SU-DHL-6 (cell line): ENCODE measurements at regions not wholly inside any gene's neighbourhood (a gene's known extent, or its start where the extent isn't known, plus 50 kb on each side); places are given as distances from the start of the nearest gene placed in this dataset.

ENCODE experiments used
- H2AFZ ChIP-seq: fragments of 200-600 bp; sonication (generic); 2 replicates; pipeline ENCODE4 v1.6.1; 2014; ENCODE audit warnings: low read depth, mild to moderate bottlenecking, moderate library complexity, mixed read lengths, antibody characterized with exemption, low read length; ENCODE audit not compliant: severe bottlenecking
- H3F3A ChIP-seq: fragments of 200-600 bp; shearing (Covaris generic); 2 replicates; pipeline ENCODE4 v1.6.0; 2016; ENCODE audit warnings: antibody characterized with exemption, mild to moderate bottlenecking; ENCODE audit not compliant: insufficient read depth
- H3K27ac ChIP-seq: fragments of 200-600 bp; sonication (generic); 2 replicates; pipeline ENCODE4 v1.5.1; 2016; ENCODE audit warnings: low read depth, mild to moderate bottlenecking, low read length, moderate library complexity, mixed read lengths
- H3K27me3 ChIP-seq: fragments of 200-600 bp; sonication (generic), shearing (Covaris generic); 2 replicates; pipeline ENCODE4 v1.6.0; 2014; ENCODE audit warnings: mild to moderate bottlenecking, low read length
- H3K36me3 ChIP-seq: fragments of 200-600 bp; sonication (generic); 2 replicates; pipeline ENCODE4 v1.6.1; 2014; ENCODE audit warnings: mild to moderate bottlenecking, low read length, mixed read lengths
- H3K4me2 ChIP-seq: fragments of 300-600, 200-600 bp; shearing (Covaris generic), sonication (generic); 2 replicates; pipeline ENCODE4 v1.6.0; 2014; ENCODE audit warnings: low read length, low read depth, mild to moderate bottlenecking; ENCODE audit not compliant: poor library complexity, severe bottlenecking
- H3K4me3 ChIP-seq: fragments of 200-600 bp; sonication (generic); 2 replicates; pipeline ENCODE4 v1.5.1; 2014; ENCODE audit warnings: antibody characterized with exemption, low read length, mild to moderate bottlenecking, mixed read lengths; ENCODE audit not compliant: insufficient read depth, poor library complexity, severe bottlenecking
- H3K79me2 ChIP-seq: fragments of 200-600 bp; sonication (generic); 2 replicates; pipeline ENCODE4 v1.6.1; 2014; ENCODE audit warnings: mild to moderate bottlenecking, low read length, moderate library complexity; ENCODE audit not compliant: insufficient read depth
- H3K9ac ChIP-seq: fragments of 200-600 bp; sonication (generic); 2 replicates; pipeline ENCODE4 v1.7.0; 2014; ENCODE audit warnings: mild to moderate bottlenecking, low read length
- H3K9me2 ChIP-seq: fragments of 200-600 bp; sonication (generic); replicated peaks from 2 replicates; pipeline ENCODE4 v1.6.1; 2014; ENCODE audit warnings: low read length; ENCODE audit not compliant: insufficient read depth
- H3K9me3 ChIP-seq: fragments of 200-600 bp; sonication (generic); 2 replicates; pipeline ENCODE4 v1.6.1; 2014; ENCODE audit warnings: low read length, mixed read lengths; ENCODE audit not compliant: insufficient read depth
- H4K20me1 ChIP-seq: fragments of 200-600 bp; sonication (generic); 2 replicates; pipeline ENCODE4 v1.6.1; 2014; ENCODE audit warnings: low read depth, mild to moderate bottlenecking, antibody characterized with exemption, low read length, moderate library complexity, mixed read lengths
- EZH2phosphoT487 ChIP-seq: fragments of 200-600 bp; sonication (generic), shearing (Covaris generic); conservative IDR thresholded peaks from 2 replicates; pipeline ENCODE4 v1.6.1; 2018; ENCODE audit warnings: mild to moderate bottlenecking, antibody characterized with exemption, low read length, moderate library complexity, mixed read lengths
- TF ChIP-seq, protein P1 (sequence below): fragments of 200-600 bp; sonication (generic); IDR thresholded peaks from one replicate; pipeline ENCODE4 v1.5.1; 2017; ENCODE audit warnings: antibody characterized with exemption, mild to moderate bottlenecking, low read length, moderate library complexity; ENCODE audit not compliant: insufficient read depth, poor library complexity, severe bottlenecking

DNA sequence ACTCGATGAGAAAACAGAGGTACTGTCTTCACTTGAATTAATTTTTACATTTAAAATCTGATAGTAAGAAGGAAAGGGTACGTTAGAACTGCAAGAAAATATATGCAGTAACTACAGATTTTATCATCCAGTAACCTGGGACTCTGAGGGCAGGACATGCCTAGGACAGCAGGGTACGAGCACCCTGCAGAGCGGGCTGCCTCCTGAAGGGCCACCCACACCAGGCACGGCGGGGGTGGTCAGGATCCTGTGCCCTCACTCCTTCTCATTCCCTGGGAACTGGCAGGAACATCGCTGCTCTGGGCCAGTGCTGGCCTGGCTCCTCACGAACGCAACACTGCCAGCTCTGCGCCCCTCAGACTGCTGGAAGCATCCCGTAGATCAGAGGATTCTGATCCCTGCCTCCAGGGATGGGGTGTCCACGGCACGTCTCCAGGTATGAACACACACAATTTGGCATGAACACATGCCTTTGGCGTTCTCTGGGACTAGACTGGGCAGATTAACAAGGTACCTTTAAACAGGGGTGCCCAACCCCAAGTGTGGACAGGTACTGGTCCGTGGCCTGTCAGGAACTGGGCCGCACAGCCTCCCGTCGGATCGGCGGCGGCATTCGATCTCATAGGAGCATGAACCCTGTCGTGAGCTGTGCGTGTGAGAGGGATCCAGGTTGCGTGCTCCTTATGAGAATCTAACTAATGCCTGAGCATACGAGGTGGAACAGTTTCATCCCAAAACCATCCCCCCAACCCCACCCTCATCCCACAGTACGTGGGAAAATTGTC is 99.3 kb upstream of the FAM20C start:
- H3K27me3 ChIP-seq, result no peaks in the 10 kb centered on the region
- no peak overlapping the region for H3K9ac ChIP-seq
- H3K36me3 ChIP-seq, result no peaks in the 10 kb centered on the region
- no peak overlapping the region for H3K27ac ChIP-seq
- H4K20me1 ChIP-seq, result no peaks in the 10 kb centered on the region
- H3K4me3 ChIP-seq, result no peak overlapping the region
- no peaks in the 10 kb centered on the region for H3K79me2 ChIP-seq
- H3K4me2 ChIP-seq, result no peak overlapping the region
- H3F3A ChIP-seq, result no peaks in the 10 kb centered on the region
- no peak for TF ChIP-seq EZH2phosphoT487
- TF ChIP-seq, protein P1, sequence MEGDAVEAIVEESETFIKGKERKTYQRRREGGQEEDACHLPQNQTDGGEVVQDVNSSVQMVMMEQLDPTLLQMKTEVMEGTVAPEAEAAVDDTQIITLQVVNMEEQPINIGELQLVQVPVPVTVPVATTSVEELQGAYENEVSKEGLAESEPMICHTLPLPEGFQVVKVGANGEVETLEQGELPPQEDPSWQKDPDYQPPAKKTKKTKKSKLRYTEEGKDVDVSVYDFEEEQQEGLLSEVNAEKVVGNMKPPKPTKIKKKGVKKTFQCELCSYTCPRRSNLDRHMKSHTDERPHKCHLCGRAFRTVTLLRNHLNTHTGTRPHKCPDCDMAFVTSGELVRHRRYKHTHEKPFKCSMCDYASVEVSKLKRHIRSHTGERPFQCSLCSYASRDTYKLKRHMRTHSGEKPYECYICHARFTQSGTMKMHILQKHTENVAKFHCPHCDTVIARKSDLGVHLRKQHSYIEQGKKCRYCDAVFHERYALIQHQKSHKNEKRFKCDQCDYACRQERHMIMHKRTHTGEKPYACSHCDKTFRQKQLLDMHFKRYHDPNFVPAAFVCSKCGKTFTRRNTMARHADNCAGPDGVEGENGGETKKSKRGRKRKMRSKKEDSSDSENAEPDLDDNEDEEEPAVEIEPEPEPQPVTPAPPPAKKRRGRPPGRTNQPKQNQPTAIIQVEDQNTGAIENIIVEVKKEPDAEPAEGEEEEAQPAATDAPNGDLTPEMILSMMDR, result no peak
- no peak overlapping the region for H2AFZ ChIP-seq
- H3K9me2 ChIP-seq, result no peaks in the 10 kb centered on the region
- H3K9me3 ChIP-seq, result no peaks in the 10 kb centered on the region

DNA sequence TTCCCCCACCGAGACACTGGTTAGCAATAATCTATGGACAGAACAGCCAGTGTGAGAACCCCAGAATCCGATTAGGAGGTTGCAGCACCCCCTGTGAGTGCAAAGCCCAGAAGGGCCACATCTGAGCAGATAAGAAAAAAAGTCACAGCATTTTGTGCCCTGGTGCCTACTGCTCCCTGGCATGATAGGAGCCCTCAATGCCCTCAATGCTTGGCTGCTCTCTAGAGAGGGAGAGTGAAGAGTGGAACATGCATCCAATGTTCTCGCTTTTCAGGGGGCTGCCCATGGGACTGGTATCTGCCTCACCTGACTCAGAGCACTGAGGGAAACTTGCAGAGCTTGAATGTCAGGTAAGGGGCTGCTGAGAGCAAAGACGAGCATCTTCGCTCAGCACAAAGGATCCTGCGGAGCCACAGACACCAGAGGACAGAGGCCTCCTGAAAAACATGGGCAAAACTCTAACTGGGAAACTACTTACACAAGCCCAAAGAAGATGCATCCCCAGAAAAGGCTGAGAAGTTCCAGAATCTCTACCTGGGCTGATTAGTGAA is 98.0 kb upstream of the FAM20C start:
- no peaks in the 10 kb centered on the region for H3F3A ChIP-seq
- H3K27me3 ChIP-seq, result no peaks in the 10 kb centered on the region
- H3K79me2 ChIP-seq, result no peaks in the 10 kb centered on the region
- H3K4me2 ChIP-seq, result no peak overlapping the region
- H3K4me3 ChIP-seq, result no peak overlapping the region
- TF ChIP-seq, protein P1, result no peak
- no peak for TF ChIP-seq EZH2phosphoT487
- H3K9me2 ChIP-seq, result no peaks in the 10 kb centered on the region
- H4K20me1 ChIP-seq, result no peaks in the 10 kb centered on the region
- H3K36me3 ChIP-seq, result no peaks in the 10 kb centered on the region
- no peak overlapping the region for H3K9ac ChIP-seq
- no peaks in the 10 kb centered on the region for H3K9me3 ChIP-seq
- H2AFZ ChIP-seq, result no peak overlapping the region
- H3K27ac ChIP-seq, result no peak overlapping the region

DNA sequence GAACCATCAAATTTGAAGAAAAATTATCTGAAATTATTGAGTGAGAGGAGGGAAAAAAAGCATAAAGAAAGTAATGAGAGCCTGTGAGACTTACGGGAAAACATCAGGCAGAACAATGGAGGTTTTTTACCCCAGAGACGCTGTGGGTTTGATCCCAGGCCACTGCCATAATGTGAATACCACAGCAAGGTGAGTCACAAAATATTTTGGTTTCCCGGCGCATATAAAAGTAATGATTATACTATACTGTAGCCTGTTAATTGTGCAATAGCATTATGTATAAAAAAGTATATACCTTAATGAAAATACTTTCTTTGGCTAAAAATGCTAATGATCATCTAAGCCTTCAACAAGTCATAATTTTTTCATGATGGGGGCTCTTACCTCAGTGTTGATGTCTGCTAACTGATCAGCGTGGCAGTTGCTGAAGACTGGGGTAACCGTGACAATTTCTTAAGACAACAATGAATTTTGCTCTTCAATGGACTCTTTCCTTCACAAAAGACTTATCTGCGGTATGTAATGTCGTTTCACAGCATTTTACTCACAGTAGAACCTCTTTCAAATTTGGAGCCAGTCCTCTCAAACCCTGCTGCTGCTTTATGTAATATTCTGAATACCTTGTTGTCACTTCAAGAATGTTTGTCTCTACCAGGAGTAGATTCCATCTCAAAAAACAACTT is 97.0 kb upstream of the FAM20C start:
- no peak overlapping the region for H3K27ac ChIP-seq
- no peak overlapping the region for H3K4me2 ChIP-seq
- no peak for TF ChIP-seq EZH2phosphoT487
- TF ChIP-seq, protein P1, result no peak

More for the DNA sequence above, 97.0 kb upstream of the FAM20C start:
- Histone ChIP-seq H3K9ac (no peak overlapping the region), H3K79me2 (no peaks in the 10 kb centered on the region), H3K4me3 (no peak overlapping the region), H4K20me1 (no peaks in the 10 kb centered on the region), H3F3A (no peaks in the 10 kb centered on the region), H2AFZ (no peak overlapping the region), H3K9me2 (no peaks in the 10 kb centered on the region), H3K9me3 (no peaks in the 10 kb centered on the region), H3K27me3 (no peaks in the 10 kb centered on the region), H3K36me3 (no peaks in the 10 kb centered on the region)
